Left hindlimb (tissue), 1 donor: ENCODE measurements at regions not wholly inside any gene's neighbourhood (a gene's known extent, or its start where the extent isn't known, plus 50 kb on each side); places are given as distances from the start of the nearest gene placed in this dataset.

Experiments used
- DNase-seq: peaks from one replicate; pipeline ENCODE4 v3.0.0-alpha.2; 2018

- DNase-seq, result no peak
Observed at GRCh38 chr3:168570404-168571155, 474.9 kb upstream of the GOLIM4 start.

DNA sequence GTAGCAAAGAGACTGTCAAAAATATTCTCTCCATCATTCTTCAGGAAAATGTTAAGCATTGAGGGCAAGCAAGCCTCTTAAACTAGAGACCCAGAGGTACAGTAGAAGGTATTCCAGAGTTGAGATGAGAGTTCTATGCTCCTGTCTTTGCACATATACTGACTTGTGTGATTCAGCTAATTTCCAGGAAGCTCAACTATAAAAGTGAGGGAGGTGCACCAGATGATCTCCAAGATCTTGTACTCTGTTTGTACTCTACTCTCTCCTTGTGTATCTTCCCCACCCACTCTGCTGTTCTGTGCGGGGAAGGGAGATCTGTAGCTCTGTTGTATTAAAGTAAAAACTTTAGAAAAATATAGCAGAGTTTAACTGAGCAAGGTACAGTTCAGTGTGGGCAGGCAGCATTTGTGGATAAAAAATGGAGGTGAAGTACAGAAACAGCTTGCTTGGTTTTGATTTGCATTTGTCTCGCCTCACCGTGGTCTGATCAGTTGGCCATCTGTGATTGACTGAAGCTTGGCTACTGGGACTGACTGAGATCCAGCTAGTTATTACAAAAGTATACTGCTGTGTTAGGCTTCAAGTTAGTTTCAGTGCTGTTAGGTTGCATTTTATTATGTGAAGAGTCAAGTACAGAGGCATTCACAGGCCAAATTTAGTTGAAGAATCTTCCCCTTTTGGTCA lies 463.1 kb upstream of the GOLIM4 start:
- DNase-seq, result no peak

GRCh38 chr3:168552251-168552650 lies 456.5 kb upstream of the GOLIM4 start:
- no peak for DNase-seq

DNA sequence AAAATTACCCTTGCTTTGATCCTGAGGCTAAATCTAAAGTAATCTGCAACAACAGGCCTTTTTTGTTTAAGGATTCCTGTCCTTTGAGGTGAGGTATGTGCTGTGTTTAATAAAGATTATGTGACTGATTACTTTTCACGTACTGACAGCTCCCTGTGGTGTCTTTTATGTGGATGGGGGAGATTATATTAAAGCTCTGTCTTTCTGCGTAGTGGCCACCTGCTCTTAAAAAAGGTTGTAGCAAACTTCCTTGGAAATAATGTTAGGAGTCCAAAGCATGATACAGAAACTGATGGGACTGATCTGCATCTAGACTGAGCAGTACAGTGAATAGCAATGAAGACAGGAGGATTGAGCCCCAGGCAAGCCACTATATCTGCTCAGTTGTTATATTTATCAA lies 453.0 kb upstream of the GOLIM4 start:
- DNase-seq, result no peak

- DNase-seq, result no peak
Observed at GRCh38 chr3:168546707-168547106, 451.0 kb upstream of the GOLIM4 start.

DNA sequence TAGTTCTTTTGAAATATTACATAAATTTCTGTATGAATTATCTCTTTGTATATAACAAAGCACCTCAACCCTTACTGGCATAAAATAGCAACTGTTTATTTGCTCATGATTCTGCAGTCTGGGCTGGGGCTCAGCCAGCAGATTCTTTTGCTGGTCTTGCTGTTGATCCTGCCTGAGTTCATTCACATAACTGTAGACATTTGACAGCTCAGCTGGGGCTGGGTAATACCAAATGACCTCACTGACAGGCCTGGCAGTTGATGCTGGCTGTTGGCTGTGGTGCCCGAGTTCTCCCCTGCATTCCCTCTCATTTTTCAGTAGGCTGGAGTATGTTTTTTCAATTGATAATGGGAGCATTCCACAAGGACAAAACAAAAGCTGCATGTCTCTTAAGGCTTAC lies 449.9 kb upstream of the GOLIM4 start:
- DNase-seq, result no peak

DNA sequence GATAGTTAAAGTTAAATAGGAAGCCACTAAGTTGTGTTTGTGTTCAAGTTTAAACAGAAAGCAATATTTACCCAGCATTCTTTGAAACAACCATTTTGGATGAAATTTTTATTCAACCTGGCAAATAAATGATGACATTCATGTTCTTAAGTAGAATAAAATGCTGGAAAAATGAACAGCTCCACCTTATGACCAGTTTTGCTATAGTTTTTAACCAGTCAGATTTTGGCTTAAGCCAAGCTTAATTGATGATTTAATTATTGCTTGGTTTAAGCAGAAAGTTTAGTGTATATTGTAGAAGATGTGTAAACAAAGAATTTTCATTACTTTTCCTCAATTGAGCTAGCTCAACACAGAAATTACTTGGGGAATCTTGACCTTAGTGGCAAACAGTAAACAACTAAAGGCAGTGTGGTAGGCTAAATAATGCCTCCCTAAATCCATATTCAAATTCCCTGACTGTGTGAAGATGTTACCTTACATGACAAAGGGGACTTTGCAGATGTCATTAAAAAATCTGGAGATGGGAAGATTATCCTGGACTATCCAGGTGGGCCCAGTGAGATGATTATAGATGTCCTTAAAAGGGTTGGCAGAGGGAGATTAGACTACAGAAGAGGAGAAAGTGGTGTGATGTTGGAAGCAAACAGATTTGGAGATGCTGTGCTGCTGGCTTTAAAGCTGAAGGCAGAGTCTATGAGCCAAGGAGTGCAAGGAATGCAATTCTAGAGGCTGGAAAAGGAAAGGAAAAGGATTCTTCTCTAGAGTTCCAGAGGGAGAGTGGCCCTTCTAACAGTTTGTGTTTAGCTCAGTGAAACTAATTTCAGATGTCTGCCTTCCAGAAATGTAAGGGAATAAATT lies 448.6 kb upstream of the GOLIM4 start:
- DNase-seq, result no peak

- no peak for DNase-seq
Observed at GRCh38 chr3:168540726-168541125, 445.0 kb upstream of the GOLIM4 start.

DNA sequence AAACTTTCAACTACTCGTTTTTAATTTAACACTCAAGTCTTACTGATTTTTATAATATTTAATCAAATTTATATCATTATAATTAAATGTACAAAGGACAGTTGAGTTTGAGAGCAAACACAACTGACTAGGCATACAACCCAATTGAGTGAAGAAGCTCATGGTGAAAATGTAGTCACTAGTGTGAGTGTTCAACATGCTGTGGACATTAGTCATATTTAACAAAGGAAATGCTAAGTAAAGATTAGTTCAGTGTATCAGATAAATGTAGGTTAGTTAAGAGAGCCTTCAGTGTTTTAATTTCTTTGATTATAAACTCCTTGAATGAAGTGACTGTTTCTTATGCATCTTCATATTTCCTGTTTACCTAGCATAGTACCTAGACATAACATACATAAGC lies 444.2 kb upstream of the GOLIM4 start:
- no peak for DNase-seq

GRCh38 chr3:168534761-168535160 lies 439.0 kb upstream of the GOLIM4 start:
- no peak for DNase-seq

GRCh38 chr3:168533600-168533999 lies 437.9 kb upstream of the GOLIM4 start:
- no peak for DNase-seq

DNA sequence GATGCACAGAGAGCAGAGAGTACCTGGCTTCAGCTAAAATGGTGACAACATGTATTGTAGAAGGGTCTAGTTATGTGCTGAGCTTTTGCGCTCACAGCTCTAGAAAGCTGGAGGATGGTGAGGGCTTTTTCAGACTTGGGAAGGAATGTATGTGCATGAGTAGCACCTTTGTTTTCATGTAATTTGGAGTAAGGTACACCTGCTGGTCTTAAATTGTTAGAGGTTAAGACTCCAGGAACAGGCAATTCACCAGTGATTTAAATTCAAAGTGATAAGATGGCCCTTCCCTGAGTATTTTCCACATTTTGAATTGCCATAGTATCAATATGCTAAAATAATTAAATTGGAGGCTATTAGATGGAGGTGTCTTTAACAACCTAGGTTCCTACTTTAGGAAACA lies 436.4 kb upstream of the GOLIM4 start:
- DNase-seq, result no peak

DNA sequence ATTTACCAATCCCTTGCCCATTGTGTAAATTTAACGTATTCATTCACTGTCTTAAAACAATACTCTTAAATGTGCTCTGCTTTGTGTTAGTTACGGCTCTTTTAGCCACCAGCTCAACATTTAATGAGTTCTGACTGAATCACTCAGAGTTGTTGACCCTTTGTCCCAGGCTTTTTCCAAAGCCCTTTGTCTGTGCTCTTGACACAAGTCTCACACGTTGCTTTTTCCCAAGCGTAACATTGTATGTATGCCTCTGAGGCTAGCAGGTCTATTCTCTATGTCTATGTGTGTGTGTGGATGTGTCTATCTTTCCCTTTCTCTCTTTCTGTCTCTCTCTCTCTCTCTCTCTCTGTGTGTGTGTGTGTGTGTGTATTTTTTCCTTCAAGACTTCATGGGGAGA lies 435.4 kb upstream of the GOLIM4 start:
- no peak for DNase-seq

GRCh38 chr3:168524129-168524528 lies 428.4 kb upstream of the GOLIM4 start:
- no peak for DNase-seq

DNA sequence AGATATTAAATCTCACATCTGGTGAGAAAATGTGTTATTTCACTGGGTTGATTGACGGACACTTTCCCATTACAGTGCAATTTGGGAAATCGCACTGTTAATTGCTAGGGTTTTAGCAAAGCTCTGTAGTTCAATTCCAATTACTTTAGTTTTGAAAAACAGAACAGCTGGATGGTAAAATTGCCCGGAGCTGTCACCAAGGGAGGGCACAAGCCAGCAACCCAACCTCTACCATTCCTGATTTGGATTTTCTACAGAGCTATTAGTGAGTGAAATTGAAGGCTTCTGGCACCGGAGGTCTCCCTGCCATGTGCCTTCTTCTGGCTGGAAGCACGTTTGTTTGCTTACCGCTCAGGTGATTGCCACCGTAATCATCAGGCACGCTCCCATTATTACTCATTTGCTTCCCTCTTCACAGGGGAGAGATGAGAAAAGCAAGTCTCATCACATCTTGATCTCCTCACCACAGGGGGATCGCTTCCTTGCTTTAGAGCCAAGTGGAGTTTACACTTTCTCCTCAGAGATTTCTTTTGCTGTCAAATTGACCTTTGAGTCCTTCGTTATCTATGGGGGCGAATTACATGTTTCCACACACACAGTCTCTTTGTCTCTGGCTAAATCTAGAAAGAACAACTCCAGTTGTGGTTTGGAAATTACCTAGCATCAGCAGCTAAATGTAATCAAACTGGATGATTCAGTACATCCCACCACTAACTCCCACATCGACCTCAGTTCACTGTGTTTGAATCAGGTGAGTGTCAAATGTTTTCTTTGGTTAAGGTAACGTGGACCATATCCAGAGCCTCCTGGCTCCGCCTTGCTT lies 421.7 kb upstream of the GOLIM4 start:
- no peak for DNase-seq

- no peak for DNase-seq
Observed at GRCh38 chr3:168514252-168514651, 418.5 kb upstream of the GOLIM4 start.

GRCh38 chr3:168512802-168513201 lies 417.1 kb upstream of the GOLIM4 start:
- no peak for DNase-seq

GRCh38 chr3:168511428-168512014 lies 415.8 kb upstream of the GOLIM4 start:
- no peak for DNase-seq

DNA sequence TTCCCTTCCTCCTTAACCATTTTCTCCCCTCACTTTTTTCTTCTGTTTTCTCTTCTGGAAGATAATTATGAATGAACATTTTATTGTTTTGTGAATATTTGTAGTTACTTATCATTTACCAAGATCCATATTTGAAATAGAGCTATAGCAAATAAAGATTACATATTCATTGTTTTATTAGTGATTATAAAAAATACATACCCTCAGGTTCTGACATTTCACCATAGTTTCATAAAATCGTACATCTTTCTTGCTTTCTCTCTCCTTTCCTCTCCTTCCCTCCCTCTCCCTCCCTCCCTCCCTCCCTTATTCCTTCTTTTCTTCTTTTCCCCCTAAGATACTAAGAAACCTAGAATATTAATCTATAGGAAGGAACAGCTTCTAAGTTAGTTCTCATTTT lies 410.9 kb upstream of the GOLIM4 start:
- DNase-seq, result no peak

GRCh38 chr3:168501570-168501969 lies 405.8 kb upstream of the GOLIM4 start:
- DNase-seq, result no peak

DNA sequence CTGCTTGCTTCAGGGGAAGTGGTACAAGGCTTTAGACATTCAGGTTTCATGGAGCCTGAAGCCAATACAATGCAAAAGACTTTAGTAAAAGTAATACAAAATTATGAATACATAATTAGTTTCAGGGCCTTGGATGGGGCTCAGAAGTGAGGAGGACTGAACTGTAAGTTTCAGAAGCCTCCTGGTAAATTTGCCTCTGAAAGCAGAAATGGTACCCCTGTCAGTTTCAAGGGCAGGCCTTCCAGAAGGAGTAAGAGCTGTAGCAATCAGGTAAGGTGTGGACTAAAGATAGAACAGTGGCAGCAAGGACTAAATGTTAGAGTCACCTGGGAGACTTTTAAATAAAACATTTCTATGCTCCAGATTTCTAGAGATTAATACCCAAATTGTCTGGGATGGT lies 402.5 kb upstream of the GOLIM4 start:
- DNase-seq, result no peak

- no peak for DNase-seq
Observed at GRCh38 chr3:168497741-168498140, 402.0 kb upstream of the GOLIM4 start.
